Right kidney (tissue), 1 donor: ENCODE measurements at regions not wholly inside any gene's neighbourhood (a gene's known extent, or its start where the extent isn't known, plus 50 kb on each side); places are given as distances from the start of the nearest gene placed in this dataset.
"Not testable (repeated sequence)": the region's sequence is repeated elsewhere in the genome, so short reads cannot be mapped to it uniquely, and the experiment has no call there.

ENCODE experiments used
- DNase-seq: peaks from one replicate; pipeline ENCODE4 v3.0.0-alpha.2; 2016

GRCh38 chr10:108956149-108956548, 967.2 kb downstream of the XPNPEP1 start:
- DNase-seq = no peak

GRCh38 chr10:108920029-108920428, 1003.3 kb downstream of the XPNPEP1 start:
- DNase-seq = not testable (repeated sequence)

- DNase-seq = no peak
Measured at GRCh38 chr10:108913300-108913699, 1010.0 kb downstream of the XPNPEP1 start.

- DNase-seq = peak; percentile 87
Measured at GRCh38 chr10:108911814-108912541, 1011.3 kb downstream of the XPNPEP1 start.

GRCh38 chr10:108908096-108908495, 1015.2 kb downstream of the XPNPEP1 start:
- DNase-seq = no peak

GRCh38 chr10:108905821-108906220, 1017.5 kb downstream of the XPNPEP1 start:
- no peak for DNase-seq

- no peak for DNase-seq
Measured at GRCh38 chr10:108905171-108905570, 1018.1 kb downstream of the XPNPEP1 start.

GRCh38 chr10:108904163-108904838, 1019.0 kb downstream of the XPNPEP1 start:
- no peak for DNase-seq

GRCh38 chr10:108902619-108903285, 1020.6 kb downstream of the XPNPEP1 start:
- peak; percentile 27 for DNase-seq

- peak; percentile 14 for DNase-seq
Measured at GRCh38 chr10:108901781-108902618, 1021.3 kb downstream of the XPNPEP1 start.

GRCh38 chr10:108899670-108900069, 1023.6 kb downstream of the XPNPEP1 start:
- no peak for DNase-seq

- DNase-seq = no peak
Measured at GRCh38 chr10:108894402-108895301, 1028.7 kb downstream of the XPNPEP1 start.

GRCh38 chr10:108877095-108877561, 1046.2 kb downstream of the XPNPEP1 start:
- no peak for DNase-seq

- no peak for DNase-seq
Measured at GRCh38 chr10:108872854-108873253, 1050.5 kb downstream of the XPNPEP1 start.

GRCh38 chr10:108868881-108869280, 1054.4 kb downstream of the XPNPEP1 start:
- DNase-seq = no peak

- DNase-seq = no peak
Measured at GRCh38 chr10:108862676-108863350, 1060.5 kb downstream of the XPNPEP1 start.

GRCh38 chr10:108861181-108861754, 1062.0 kb downstream of the XPNPEP1 start:
- DNase-seq = no peak

GRCh38 chr10:108852211-108852610, 1071.1 kb downstream of the XPNPEP1 start:
- no peak for DNase-seq

- no peak for DNase-seq
Measured at GRCh38 chr10:108850138-108850854, 1073.0 kb downstream of the XPNPEP1 start.

- no peak for DNase-seq
Measured at GRCh38 chr10:108849688-108850087, 1073.6 kb downstream of the XPNPEP1 start.
